ENCODE measurements at regions not wholly inside any gene's neighbourhood (a gene's known extent, or its start where the extent isn't known, plus 50 kb on each side); places are given as distances from the start of the nearest gene placed in this dataset.

DNA sequence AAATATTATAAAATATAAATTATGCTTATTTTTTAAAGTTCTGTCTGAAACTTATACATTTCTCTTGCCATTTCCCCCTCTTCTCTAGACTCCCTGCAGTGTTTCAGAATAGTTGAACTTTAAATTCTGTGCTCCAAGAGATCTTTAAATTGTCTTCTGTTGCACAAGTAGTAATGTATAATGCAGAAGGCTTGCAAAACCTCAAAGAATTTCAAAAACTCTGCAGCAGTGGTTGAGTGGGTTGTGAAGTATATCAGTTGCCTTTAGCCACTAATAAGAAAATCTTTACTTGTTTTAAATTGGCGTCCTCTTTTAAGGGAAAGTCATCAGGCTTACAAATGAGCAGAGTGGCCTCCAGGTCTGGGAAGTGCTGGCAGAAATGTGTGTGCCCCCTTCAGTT, 1153.3 kb upstream of the PABPC4L start:
- ChIA-PET POLR2A (no interaction called here), CTCF (interaction anchor here (0.7 kb wide), 1 partner anchor 1812 kb away, joined by 3 read pairs; no protein-coding TSS in a partner anchor)
- no peak for ATAC-seq
- Mint-ChIP-seq H3K27me3 (no peaks in the 10 kb centered on the region), H3K4me3 (no peak overlapping the region), H3K9me3 (peaks cover 5% of the 10 kb centered on the region), H3K27ac (no peak overlapping the region), H3K4me1 (ENCODE audit: low read depth) (no peaks in the 10 kb centered on the region), H3K36me3 (ENCODE audit: low read depth) (no peaks in the 10 kb centered on the region)
- DNase-seq = no peak
- TF ChIP-seq, protein P1, sequence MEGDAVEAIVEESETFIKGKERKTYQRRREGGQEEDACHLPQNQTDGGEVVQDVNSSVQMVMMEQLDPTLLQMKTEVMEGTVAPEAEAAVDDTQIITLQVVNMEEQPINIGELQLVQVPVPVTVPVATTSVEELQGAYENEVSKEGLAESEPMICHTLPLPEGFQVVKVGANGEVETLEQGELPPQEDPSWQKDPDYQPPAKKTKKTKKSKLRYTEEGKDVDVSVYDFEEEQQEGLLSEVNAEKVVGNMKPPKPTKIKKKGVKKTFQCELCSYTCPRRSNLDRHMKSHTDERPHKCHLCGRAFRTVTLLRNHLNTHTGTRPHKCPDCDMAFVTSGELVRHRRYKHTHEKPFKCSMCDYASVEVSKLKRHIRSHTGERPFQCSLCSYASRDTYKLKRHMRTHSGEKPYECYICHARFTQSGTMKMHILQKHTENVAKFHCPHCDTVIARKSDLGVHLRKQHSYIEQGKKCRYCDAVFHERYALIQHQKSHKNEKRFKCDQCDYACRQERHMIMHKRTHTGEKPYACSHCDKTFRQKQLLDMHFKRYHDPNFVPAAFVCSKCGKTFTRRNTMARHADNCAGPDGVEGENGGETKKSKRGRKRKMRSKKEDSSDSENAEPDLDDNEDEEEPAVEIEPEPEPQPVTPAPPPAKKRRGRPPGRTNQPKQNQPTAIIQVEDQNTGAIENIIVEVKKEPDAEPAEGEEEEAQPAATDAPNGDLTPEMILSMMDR (IDR thresholded peaks at IDR 0.05) = no peak
- intact Hi-C loops (cut with micrococcal nuclease) = no loop called here

DNA sequence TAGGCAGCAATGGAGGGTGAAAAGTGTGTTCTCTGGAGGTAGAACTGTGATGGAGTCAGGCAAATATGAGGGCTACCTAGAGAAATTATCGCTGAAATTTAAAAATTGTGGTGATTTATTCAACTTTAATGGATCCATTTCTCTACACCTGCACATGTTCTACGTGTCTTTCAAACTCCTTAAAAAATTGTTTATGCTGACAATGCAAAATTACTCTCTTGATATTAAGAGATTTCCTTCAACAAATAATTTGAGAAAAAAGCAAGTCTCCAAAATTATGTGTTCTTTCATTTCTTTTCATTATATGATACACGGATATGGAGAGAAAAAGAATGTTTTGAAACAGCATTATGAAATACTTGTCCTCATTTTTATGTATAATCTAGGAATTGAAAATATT, 1151.4 kb upstream of the PABPC4L start:
- POLR2A ChIA-PET = no interaction called here
- peaks cover 5% of the 10 kb centered on the region for H3K9me3 Mint-ChIP-seq
- H3K4me1 Mint-ChIP-seq (ENCODE audit: low read depth) = no peaks in the 10 kb centered on the region
- TF ChIP-seq, protein P1 (IDR thresholded peaks at IDR 0.05) = no peak
- intact Hi-C loops (cut with micrococcal nuclease) = no loop called here
- ATAC-seq (no peak), DNase-seq (no peak)
- H3K36me3 Mint-ChIP-seq (ENCODE audit: low read depth) = no peaks in the 10 kb centered on the region
- no peaks in the 10 kb centered on the region for H3K27me3 Mint-ChIP-seq
- CTCF ChIA-PET = no interaction called here
- H3K4me3 Mint-ChIP-seq = no peak overlapping the region
- H3K27ac Mint-ChIP-seq = no peak overlapping the region

DNA sequence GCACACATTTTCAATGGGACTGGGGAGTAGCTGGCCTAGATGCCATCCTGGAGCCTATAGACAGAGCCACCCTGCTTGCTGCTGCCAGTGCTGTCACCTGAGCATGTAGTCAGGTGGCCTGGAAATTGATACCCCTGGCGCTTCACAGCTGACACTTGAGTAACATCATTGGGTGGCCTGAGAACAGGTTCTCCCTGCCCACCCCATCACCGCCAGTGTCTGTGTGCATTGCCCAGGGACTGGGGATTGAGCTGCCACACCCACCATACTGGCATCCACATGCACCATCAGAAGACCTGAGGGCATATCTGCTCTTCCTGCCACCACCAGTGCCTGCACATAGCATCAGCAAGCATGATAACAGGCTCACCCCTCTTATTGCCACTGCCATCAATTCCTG, 1142.9 kb upstream of the PABPC4L start:
- ATAC-seq (no peak), DNase-seq (no peak)
- H3K4me3 Mint-ChIP-seq = no peak overlapping the region
- no peaks in the 10 kb centered on the region for H3K36me3 Mint-ChIP-seq (ENCODE audit: low read depth)
- H3K27ac Mint-ChIP-seq = no peak overlapping the region
- CTCF ChIA-PET = no interaction called here
- POLR2A ChIA-PET = no interaction called here
- intact Hi-C loops (cut with micrococcal nuclease) = no loop called here
- peaks cover 1% of the 10 kb centered on the region for H3K9me3 Mint-ChIP-seq
- TF ChIP-seq, protein P1 (IDR thresholded peaks at IDR 0.05) = no peak
- H3K27me3 Mint-ChIP-seq = no peaks in the 10 kb centered on the region
- no peaks in the 10 kb centered on the region for H3K4me1 Mint-ChIP-seq (ENCODE audit: low read depth)

DNA sequence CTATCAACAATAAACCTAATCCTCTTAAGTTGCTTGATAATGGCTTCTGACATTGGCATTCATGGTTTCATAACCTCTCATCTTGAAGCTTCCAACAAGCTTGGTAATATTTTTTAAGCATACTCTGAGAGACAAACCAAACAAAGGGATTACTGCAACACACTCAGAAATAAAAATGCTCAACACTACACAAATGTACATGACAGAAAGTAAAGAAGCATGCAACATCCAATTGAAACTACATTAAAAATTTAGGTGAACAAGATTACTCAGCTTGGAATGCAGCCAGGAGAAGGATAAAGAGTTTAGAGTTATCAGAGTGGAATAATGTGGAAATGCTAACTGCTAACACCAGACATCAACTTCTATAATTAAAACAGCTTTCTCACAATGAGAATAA, 1136.6 kb upstream of the PABPC4L start:
- ChIA-PET POLR2A (no interaction called here), CTCF (no interaction called here)
- DNase-seq (no peak), ATAC-seq (no peak)
- Mint-ChIP-seq H3K9me3 (peaks cover 3% of the 10 kb centered on the region), H3K36me3 (ENCODE audit: low read depth) (no peaks in the 10 kb centered on the region), H3K4me3 (no peak overlapping the region), H3K4me1 (ENCODE audit: low read depth) (no peaks in the 10 kb centered on the region), H3K27ac (no peak overlapping the region), H3K27me3 (no peaks in the 10 kb centered on the region)
- TF ChIP-seq, protein P1 (IDR thresholded peaks at IDR 0.05) = no peak
- intact Hi-C loops (cut with micrococcal nuclease) = no loop called here

DNA sequence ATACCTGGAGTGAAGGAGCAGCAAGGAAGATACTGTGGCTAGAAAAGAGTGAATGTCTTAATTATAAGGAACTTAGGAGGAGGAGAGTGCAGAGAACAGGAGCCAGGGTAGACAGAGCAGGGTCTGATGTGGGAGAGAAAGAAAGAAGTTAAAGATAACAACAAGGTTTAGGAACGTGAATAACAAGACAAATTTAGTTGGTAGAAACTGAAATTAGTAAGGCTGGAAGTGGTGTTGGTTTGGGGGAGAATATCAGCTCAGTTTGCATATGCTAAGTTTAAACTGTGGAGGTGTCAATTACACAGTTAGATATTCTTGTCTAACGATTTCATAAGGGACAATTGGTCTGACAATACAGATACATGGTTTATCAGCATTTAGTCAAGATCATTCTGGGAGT, 1123.7 kb upstream of the PABPC4L start:
- no peaks in the 10 kb centered on the region for H3K27me3 Mint-ChIP-seq
- H3K4me1 Mint-ChIP-seq (ENCODE audit: low read depth) = no peaks in the 10 kb centered on the region
- ATAC-seq (no peak), DNase-seq (no peak)
- H3K4me3 Mint-ChIP-seq = no peak overlapping the region
- no peaks in the 10 kb centered on the region for H3K36me3 Mint-ChIP-seq (ENCODE audit: low read depth)
- POLR2A ChIA-PET = no interaction called here
- H3K9me3 Mint-ChIP-seq = peaks cover 6% of the 10 kb centered on the region
- H3K27ac Mint-ChIP-seq = no peak overlapping the region
- TF ChIP-seq, protein P1 (IDR thresholded peaks at IDR 0.05) = no peak
- CTCF ChIA-PET = no interaction called here
- intact Hi-C loops (cut with micrococcal nuclease) = no loop called here

Measured in activated CD8-positive, alpha-beta T cell treated with anti-CD3 and anti-CD28 coated beads for 36 hours (primary cell).